HCT116 (cell line): ENCODE measurements at regions not wholly inside any gene's neighbourhood (a gene's known extent, or its start where the extent isn't known, plus 50 kb on each side); places are given as distances from the start of the nearest gene placed in this dataset.

Experiments used
- CBX3 ChIP-seq: IDR thresholded peaks from 2 replicates; pipeline ENCODE4 v1.6.1; 2012; ENCODE audit warnings: low read depth
- CEBPB ChIP-seq: IDR thresholded peaks from 2 replicates; pipeline ENCODE4 v1.6.1; 2012; ENCODE audit warnings: low read depth
- EGR1 ChIP-seq: IDR thresholded peaks from 2 replicates; pipeline ENCODE4 v1.6.1; 2012; ENCODE audit warnings: low read depth
- EZH2 ChIP-seq: fragments of 200-600 bp; sonication (generic); IDR thresholded peaks from 2 replicates; pipeline ENCODE4 v1.6.1; 2017; ENCODE audit warnings: antibody characterized with exemption, mixed run types
- JUND ChIP-seq: IDR thresholded peaks from 2 replicates; pipeline ENCODE4 v1.6.1; 2012
- POLR2A ChIP-seq: IDR thresholded peaks from 2 replicates; pipeline ENCODE4 v1.7.0; 2011; ENCODE audit warnings: borderline replicate concordance; ENCODE audit not compliant: insufficient read depth, insufficient read length; ENCODE audit errors: extremely low read depth
- POLR2AphosphoS5 ChIP-seq: IDR thresholded peaks from 2 replicates; pipeline ENCODE4 v1.6.1; 2011; ENCODE audit warnings: mild to moderate bottlenecking, low read depth, low read length, moderate library complexity
- SIN3A ChIP-seq: IDR thresholded peaks from 2 replicates; pipeline ENCODE4 v1.6.1; 2012; ENCODE audit warnings: low read depth
- SRF ChIP-seq: IDR thresholded peaks from 2 replicates; pipeline ENCODE4 v1.6.1; 2012; ENCODE audit warnings: low read depth
- YY1 ChIP-seq: IDR thresholded peaks from 2 replicates; pipeline ENCODE4 v1.6.1; 2011; ENCODE audit warnings: low read length, low read depth, moderate library complexity, mild to moderate bottlenecking; ENCODE audit not compliant: insufficient replicate concordance; ENCODE audit errors: extremely low read depth
- ZBTB33 ChIP-seq: IDR thresholded peaks from 2 replicates; pipeline ENCODE4 v1.6.1; 2011; ENCODE audit warnings: mild to moderate bottlenecking, low read length, moderate library complexity; ENCODE audit not compliant: insufficient replicate concordance; ENCODE audit errors: extremely low read depth
- ZFX ChIP-seq: fragments of 450-650 bp; IDR thresholded peaks from 2 replicates; pipeline ENCODE4 v1.6.1; 2017
- ZNF274 ChIP-seq: fragments of 200-500 bp; sonication (Bioruptor generic); IDR thresholded peaks from 2 replicates; pipeline ENCODE4 v1.6.1; 2014; ENCODE audit warnings: mild to moderate bottlenecking, low read depth, low read length, inconsistent platforms
- TF ChIP-seq, protein P1 (sequence below), 3 experiments: fragments of 200-600 bp in 1 of 3; sonication (generic) in 1 of 3; IDR thresholded peaks in 2 of 3; conservative IDR thresholded peaks in 1 of 3; 2 replicates each; pipeline ENCODE4 v1.5.1; 2012 to 2017; ENCODE audit warnings: low read depth in 2 of 3, low read length in 2 of 3, antibody characterized with exemption in 1 of 3, borderline replicate concordance in 1 of 3, control low read depth in 1 of 3, mild to moderate bottlenecking in 1 of 3, mixed read lengths in 1 of 3, mixed run types in 1 of 3, moderate library complexity in 1 of 3; ENCODE audit not compliant: insufficient read depth in 1 of 3

- TF ChIP-seq, protein P1, sequence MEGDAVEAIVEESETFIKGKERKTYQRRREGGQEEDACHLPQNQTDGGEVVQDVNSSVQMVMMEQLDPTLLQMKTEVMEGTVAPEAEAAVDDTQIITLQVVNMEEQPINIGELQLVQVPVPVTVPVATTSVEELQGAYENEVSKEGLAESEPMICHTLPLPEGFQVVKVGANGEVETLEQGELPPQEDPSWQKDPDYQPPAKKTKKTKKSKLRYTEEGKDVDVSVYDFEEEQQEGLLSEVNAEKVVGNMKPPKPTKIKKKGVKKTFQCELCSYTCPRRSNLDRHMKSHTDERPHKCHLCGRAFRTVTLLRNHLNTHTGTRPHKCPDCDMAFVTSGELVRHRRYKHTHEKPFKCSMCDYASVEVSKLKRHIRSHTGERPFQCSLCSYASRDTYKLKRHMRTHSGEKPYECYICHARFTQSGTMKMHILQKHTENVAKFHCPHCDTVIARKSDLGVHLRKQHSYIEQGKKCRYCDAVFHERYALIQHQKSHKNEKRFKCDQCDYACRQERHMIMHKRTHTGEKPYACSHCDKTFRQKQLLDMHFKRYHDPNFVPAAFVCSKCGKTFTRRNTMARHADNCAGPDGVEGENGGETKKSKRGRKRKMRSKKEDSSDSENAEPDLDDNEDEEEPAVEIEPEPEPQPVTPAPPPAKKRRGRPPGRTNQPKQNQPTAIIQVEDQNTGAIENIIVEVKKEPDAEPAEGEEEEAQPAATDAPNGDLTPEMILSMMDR (IDR thresholded peaks at IDR 0.05 in 2 of 3, conservative IDR thresholded peaks at IDR 0.05 in 1 of 3; ENCODE audit: borderline replicate concordance in 1 of 3, insufficient read depth in 1 of 3, low read depth in 2 of 3, low read length in 2 of 3), result no peak
- TF ChIP-seq CEBPB, result no peak
- no peak for TF ChIP-seq ZBTB33
- TF ChIP-seq EZH2, result no peak
- TF ChIP-seq CBX3, result no peak
- TF ChIP-seq EGR1, result no peak
- TF ChIP-seq POLR2A, result no peak
- TF ChIP-seq POLR2AphosphoS5, result no peak
- TF ChIP-seq ZFX, result no peak
- TF ChIP-seq ZNF274, result no peak
- TF ChIP-seq SIN3A, result no peak
- TF ChIP-seq JUND, result no peak
- TF ChIP-seq SRF, result no peak
- TF ChIP-seq YY1, result no peak
Measured at GRCh38 chr7:139180700-139181311, 50.2 kb upstream of the UBN2 start.
